ENCODE measurements at regions not wholly inside any gene's neighbourhood (a gene's known extent, or its start where the extent isn't known, plus 50 kb on each side); places are given as distances from the start of the nearest gene placed in this dataset.

GRCh38 chr9:6105738-6106137 lies 90.3 kb upstream of the RANBP6 start:
- no peak for TF ChIP-seq EZH2phosphoT487 (IDR thresholded peaks at IDR 0.05; ENCODE audit: borderline replicate concordance, low read depth, low read length)
- TF ChIP-seq, protein P1, sequence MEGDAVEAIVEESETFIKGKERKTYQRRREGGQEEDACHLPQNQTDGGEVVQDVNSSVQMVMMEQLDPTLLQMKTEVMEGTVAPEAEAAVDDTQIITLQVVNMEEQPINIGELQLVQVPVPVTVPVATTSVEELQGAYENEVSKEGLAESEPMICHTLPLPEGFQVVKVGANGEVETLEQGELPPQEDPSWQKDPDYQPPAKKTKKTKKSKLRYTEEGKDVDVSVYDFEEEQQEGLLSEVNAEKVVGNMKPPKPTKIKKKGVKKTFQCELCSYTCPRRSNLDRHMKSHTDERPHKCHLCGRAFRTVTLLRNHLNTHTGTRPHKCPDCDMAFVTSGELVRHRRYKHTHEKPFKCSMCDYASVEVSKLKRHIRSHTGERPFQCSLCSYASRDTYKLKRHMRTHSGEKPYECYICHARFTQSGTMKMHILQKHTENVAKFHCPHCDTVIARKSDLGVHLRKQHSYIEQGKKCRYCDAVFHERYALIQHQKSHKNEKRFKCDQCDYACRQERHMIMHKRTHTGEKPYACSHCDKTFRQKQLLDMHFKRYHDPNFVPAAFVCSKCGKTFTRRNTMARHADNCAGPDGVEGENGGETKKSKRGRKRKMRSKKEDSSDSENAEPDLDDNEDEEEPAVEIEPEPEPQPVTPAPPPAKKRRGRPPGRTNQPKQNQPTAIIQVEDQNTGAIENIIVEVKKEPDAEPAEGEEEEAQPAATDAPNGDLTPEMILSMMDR (conservative IDR thresholded peaks at IDR 0.05; ENCODE audit: low read length): no peak
